Activated CD8-positive, alpha-beta memory T cell treated with anti-CD3 and anti-CD28 coated beads for 36 hours (primary cell): ENCODE measurements at regions not wholly inside any gene's neighbourhood (a gene's known extent, or its start where the extent isn't known, plus 50 kb on each side); places are given as distances from the start of the nearest gene placed in this dataset.

ENCODE experiments used
- CTCF ChIA-PET: fragments of 350-600 bp; sonication (Branson Sonifier 250); formaldehyde crosslinking; loops from one replicate; lab custom pipeline; 2021; ENCODE audit warnings: antibody characterized with exemption; lab: Charles Lee
- POLR2A ChIA-PET: fragments of 350-600 bp; sonication (Branson Sonifier 250); formaldehyde crosslinking; loops from one replicate; lab custom pipeline; 2021; ENCODE audit warnings: antibody characterized with exemption; lab: Charles Lee

DNA sequence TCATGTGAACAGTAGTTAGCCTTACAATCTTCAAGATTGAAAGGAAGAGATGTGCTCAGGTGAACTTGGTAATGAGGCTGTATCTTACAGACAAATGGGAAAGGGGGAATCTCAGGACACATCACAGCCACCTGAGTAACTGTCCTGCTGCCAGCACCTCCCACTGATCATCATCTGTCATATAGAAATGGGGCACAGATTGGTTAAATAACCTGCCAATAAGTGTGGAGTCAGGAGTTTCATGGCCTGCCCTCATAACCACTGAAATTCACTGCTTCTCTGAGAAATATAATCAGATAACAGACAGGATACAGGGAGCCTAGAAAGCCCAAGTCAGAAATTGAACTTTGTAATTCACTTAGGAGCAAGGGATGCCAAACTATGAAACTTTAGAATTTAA is 64.9 kb upstream of the TAS2R16 start:
- ChIA-PET CTCF (interaction anchor here (0.6 kb wide), 1 partner anchor 11 kb away, joined by 3 read pairs; no protein-coding TSS in a partner anchor), POLR2A (no interaction called here)

DNA sequence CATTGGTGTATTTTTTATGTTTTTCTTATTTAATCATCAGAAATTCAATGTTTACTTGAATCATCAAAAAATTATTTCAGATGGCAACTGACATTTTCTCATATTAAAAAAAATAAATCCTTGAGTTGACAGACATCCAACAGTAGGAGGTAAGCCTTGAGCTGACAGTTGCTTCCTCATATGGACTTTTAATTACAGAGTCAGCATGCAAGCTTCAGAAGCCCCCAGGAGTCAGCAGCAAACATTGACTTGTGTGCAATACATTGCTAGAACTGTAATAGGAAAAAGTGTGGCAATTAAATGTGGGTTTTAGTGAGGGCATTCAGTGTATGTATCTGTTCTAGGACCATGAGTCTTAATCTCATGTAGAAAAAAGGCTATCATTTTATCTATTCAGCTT is 62.4 kb upstream of the TAS2R16 start:
- ChIA-PET POLR2A (no interaction called here), CTCF (no interaction called here)

GRCh38 chr7:123054357-123055133 is 59.0 kb upstream of the TAS2R16 start:
- ChIA-PET CTCF (interaction anchor here (0.6 kb wide), 1 partner anchor 439 kb away, joined by 3 read pairs; no protein-coding TSS in a partner anchor), POLR2A (no interaction called here)

GRCh38 chr7:123051916-123052315 is 56.4 kb upstream of the TAS2R16 start:
- POLR2A ChIA-PET = no interaction called here

GRCh38 chr7:123047955-123048354 is 52.5 kb upstream of the TAS2R16 start:
- ChIA-PET POLR2A (no interaction called here), CTCF (no interaction called here)

More at GRCh38 chr7:123051916-123052315, 56.4 kb upstream of the TAS2R16 start:
- CTCF ChIA-PET = no interaction called here
